GM19324 (cell line): ENCODE measurements at regions not wholly inside any gene's neighbourhood (a gene's known extent, or its start where the extent isn't known, plus 50 kb on each side); places are given as distances from the start of the nearest gene placed in this dataset.
"Not testable (repeated sequence)": the region's sequence is repeated elsewhere in the genome, so short reads cannot be mapped to it uniquely, and the experiment has no call there.

Source experiments
- ATAC-seq: cut with Tn5 transposase; IDR thresholded peaks from one replicate; pipeline ENCODE4 v1.9.1; 2021; ENCODE audit warnings: mild to moderate bottlenecking, moderate library complexity; ENCODE audit not compliant: unreplicated experiment, low FRiP score

DNA sequence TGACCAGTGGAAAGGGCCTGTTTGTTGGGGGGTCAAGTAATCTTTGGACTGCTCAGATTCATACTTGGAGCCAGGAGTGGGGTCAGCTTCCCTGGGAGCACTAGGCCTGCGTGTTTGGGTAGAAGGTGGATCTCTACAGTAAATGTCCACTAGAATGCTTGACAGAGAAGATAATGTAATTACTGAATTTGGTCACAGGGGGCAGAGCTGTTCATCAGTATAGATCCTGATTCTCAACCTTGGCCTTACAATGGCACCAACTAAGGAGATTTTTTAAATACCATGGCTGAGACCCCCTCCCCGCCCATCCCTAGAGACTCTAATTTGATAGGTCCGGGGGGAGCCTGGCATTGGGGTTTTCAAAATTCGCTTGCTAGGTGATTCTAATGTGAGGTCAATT, 217.5 kb upstream of the PLXNA2 start:
- ATAC-seq = no peak

DNA sequence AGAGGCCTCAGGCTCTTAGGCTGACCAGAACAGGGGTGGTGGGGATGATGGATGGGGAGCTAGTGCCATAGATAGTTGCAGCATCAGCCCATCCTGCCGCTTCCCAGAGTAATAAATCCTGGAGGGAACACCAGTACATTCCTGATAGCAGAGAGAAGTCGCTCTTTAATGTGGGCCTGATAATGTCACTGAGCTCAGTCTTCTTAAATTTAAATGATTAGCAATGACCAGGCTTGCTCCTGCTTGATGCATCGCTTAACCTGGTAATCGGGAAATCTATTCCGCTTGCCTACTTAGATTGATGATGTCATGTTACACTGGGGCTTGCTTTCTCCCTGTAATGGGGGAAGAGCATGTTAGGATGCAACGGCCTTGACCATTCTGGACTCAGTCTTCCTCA, 218.6 kb upstream of the PLXNA2 start:
- no peak for ATAC-seq

DNA sequence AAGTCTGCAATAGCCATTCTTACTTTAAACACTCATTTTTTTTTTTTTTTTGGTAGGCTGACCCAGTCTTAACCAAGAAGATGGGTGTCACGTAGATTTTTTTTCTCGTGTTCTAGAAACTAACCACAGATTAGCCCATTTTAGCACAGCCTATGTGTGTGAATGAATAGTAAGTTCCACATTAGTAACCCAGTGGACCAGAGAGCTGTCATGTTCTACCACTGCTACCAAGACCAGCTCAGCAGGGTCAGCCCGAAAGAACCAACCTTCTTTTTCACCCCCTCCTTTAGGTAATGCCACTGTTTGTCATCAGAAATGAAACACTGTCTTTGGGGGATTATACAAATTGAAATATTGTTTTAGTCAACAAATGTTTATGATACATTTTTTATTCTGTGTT, 221.1 kb upstream of the PLXNA2 start:
- ATAC-seq = no peak

DNA sequence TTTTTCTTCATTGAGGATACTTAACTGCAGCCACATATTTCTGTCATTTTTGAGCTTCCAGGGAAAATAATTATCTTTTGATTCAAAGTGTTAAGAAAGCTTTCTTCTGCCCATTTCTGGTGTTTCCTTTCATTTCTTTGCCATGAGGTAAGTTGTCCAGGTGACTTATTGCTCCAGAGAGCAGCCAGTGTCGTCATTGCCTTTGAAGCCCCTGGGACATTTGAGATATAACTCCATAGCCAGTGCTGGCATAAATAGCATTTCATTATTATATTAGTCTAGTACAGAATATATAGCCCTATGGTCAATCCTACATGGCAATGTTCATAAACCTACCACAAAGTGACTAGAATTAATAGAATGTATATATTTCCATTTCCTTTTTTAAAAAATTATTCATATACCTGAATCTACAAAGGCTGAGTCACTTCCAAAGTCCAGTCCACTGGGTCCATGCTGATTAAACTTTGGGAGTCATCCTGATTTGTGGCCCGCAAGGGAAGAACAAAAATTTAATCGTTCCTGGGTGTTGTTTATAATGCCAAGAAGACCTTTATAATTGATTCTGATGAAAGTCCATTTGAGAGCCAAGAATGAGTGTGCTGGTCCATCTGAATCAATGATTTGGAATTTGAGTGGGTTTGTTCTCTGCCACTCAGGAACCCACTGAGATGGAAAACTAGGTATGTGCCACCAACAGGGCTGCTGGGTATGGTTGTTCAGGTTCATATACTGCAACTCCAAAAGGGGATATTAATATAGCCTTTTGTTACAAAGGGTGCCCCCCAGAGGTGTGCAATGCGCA, 221.8 kb upstream of the PLXNA2 start:
- ATAC-seq = no peak

DNA sequence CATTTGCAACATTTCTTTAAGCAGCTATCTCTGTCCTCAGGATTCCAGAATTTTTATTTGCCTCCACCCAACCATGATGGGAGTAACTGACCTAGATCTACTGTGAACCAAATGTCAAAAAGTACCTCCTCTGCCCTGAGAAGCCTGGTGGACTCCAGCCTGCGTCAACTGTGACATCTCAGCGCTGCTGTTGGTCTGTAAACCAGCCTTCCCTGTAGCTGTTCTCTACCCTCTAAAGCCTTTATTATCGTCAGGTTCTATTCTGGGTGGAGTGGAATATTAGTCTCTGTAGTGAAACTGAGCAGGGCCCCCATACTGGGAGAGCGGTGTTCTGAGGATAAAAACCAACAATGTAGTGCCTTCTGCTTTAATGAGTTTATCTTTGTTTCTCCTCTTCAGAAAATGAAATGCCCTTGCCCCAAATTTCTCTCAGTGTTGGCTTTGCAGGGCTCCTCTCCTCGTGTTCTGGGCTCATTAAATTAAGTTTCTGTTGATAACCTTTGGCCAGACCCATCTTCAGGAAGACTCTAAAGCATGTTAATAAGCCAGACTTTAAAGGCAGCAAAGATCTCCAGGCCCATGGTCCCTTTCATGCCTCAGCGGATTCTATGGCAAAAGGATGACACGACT, 223.1 kb upstream of the PLXNA2 start:
- ATAC-seq = no peak

DNA sequence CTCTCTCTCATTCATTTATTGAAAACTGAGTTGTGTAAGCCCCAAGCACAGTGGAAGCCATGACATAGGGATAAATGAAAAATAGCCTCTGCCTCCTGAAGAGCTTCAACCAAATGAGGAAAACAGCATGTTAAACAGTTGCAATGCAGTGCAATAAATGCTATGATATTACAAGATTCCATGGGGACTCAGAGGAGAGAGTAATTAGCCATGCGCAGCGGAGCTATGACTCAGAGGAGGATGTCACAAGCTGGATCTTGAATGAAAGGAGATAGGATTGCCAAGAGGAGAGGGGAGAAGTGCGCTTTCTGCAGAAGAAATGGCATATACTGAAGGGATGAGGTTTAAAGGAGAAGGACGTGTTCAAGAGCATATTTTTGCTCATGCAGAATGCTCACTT, 231.3 kb upstream of the PLXNA2 start:
- ATAC-seq = no peak

DNA sequence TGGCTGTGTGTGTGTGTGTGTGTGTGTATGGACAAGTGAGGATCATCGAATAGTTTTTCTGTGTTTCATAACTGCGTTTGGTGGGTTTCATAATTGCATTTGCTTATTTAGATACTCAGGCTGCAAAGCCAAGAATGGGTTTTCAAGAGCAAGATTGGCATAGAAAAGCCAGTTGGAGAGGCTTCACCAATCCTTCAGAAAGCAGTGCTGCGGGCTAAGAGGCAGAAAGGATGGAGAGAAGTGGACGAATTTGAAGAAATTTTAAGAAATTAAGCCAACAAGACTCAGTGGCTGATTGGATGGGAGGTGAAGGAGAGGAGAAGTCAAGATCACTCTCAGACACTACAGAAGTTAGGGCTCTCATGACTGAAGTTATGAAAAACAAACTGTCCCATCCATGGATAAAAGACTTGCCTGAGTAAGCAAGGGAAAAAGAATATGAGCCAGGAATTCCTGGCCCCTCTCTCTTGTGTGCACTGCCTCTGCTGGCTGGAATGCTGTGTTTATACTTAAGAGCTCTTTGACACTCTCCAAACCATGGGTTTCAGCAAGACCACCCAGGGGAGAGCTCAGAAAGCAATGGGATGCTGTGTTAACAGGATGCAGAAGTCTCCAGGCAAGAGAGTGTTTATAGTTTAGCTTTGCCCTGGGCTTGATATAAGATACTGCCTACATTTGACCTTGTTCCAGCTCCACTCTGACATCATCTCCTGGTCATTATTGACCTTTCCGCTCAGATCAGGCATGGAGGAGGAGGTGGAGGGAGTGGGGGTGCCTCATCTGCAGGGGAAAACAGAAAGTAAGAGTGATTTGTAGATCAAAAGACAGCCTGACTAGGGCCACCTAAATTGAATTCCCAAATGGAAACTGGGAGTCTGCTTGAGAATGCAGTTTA, 232.0 kb upstream of the PLXNA2 start:
- no peak for ATAC-seq

DNA sequence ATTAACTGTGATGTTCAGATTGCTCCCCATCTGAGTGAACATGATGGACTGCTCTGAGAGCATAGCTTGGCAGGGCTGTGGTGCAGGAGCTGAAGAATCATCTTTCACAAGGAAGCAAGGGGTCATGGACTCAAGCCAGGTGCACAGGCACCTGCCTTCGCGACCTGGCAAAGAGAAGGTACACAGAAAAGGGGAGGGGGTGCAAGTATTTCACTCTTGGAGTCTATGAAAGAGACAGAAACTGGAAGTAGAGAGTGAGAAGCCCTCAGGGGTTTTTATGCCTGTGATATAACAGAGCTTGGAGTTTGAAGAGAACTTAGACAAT, 232.6 kb upstream of the PLXNA2 start:
- ATAC-seq = no peak

DNA sequence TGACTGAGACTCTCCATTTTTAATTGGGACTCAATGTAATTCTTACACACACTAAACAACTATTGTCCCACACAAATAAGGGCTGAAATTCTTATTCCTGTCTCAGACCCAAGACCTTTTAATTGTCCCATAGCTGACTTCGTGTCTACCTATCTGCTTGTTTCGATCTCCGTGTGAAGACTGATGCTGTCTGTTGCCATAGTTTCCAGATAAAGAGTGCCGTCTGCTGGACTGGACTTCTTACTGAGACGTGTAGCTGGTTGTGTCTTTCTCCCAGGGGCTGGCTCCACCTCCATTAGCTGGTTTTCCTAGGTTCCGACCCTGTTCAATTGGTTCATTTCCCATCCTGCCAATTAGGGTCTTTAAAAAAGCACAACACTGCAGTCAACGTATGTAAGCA, 235.3 kb upstream of the PLXNA2 start:
- no peak for ATAC-seq

DNA sequence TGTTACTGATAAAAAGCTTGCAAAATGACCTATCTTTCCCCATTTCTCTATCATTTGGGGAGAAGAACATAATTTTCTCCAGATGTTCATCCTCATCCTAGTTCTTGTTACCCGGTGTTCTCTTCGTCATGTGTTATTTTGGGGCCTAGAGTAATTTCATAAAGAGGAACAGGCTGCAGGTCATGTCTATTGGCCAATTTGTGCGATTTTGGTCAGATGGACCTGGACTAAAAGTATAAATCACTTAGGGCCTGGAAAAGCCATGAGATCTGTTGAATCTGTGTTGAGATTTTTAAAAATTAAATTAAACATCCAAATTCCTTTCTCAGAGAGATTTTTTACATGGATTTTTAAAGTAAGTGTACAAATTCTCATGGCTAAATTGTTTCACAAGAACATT, 241.3 kb upstream of the PLXNA2 start:
- ATAC-seq = no peak

DNA sequence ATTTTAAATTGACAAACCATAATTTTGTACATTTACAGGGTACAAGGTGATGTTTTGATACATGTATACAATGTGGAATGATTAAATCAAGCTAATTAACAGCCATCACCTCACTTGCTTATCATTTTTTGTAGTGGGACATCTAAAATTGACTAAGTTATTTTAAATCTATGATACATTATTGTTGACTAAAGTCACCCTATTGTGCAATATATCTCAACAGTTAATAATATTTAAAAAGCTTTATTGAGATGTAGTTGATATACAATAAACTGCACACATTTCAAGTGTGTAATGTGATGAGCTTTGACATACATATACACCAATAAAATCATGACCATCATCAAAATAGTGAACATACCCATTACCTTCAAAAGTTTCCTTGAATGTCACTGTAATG, 242.5 kb upstream of the PLXNA2 start:
- ATAC-seq = no peak

DNA sequence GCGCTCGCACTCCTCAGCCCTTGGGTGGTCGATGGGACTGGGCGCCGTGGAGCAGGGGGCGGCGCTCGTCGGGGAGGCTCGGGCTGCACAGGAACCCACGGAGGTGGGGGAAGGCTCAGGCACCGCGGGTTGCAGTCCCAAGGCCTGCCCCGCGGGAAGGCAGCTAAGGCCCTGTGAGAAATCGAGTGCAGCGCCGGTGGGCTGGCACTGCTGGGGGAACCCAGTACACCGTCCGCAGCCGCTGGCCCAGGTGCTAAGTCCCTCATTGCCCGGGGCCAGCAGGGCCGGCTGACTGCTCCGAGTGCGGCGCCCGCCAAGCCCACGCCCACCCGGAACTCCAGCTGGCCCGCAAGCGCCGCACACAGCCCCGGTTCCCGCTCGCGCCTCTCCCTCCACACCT, 244.2 kb upstream of the PLXNA2 start:
- not testable (repeated sequence) for ATAC-seq

DNA sequence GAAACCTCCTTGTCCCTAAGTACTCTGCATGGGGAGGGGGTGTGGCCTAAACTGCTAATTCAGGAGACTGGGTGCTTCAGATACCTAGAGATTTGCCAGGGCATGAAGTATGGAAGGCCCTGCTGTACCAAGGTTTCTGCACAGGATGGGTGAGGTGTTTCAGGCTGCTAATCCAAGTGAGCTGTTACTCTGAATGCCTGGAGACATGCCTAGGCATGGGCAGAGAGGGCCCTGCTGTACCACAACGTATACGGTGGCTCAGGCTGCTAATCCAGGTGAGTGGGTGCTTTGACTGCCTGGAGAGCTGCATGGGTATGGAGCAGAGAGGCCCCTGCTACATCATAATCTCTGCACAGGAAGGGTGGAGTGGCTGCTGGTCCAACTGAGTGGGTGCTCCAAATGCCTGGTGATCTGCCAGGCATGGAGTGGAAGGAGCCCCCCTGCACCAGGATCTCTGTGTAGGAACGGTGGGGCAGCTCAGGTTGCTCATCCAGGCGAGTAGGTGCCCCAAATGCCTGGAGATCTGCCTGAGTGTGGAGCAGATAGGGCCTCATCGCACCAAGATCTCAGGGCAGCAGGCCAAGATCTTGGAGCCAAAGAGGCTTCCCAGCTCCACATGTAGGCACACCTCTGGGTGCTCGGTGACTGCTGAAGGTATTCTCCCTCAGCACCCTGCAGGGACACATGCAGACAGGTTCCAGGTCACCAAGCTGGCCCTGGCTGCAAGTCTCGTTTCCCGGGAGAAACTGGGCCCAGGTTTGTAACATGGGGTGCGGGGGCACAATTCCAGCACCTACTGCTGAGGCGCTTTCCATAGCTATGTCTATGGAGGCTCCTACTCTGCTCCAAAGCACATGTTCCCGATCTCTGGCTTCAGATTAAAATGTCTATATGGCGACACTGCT, 252.5 kb upstream of the PLXNA2 start:
- ATAC-seq = no peak

DNA sequence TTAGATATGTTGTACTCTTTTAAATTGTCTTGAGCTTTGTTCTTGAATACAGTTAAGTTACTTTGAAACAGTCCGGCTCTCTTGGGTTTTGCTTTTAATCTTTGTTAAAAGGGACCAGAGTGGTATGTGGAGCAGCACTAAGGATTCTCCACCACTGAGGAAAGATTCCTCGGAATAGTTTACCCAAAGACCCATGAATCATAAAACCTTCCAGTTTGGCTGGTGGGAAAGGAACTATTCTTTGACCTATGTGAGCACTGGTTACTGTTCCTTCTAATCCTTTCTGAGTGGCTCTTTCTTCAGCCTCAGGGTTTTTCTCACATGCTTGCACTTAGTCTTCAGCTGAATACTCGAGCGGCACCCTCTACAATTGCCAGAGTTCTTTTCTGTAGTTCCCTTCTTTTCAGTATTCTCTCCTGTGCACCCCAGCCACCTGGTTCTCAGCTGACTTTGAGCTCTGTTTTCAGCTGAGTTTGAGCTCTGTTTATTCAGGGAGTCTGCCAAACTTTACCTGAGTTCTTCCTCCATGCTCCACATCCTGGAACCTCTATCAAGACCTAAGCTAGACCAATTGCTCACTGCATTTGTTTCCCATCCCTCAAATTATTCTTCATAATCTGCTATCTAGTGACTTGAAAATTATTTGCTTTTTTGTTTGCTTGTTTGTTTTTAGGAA, 253.8 kb upstream of the PLXNA2 start:
- no peak for ATAC-seq

DNA sequence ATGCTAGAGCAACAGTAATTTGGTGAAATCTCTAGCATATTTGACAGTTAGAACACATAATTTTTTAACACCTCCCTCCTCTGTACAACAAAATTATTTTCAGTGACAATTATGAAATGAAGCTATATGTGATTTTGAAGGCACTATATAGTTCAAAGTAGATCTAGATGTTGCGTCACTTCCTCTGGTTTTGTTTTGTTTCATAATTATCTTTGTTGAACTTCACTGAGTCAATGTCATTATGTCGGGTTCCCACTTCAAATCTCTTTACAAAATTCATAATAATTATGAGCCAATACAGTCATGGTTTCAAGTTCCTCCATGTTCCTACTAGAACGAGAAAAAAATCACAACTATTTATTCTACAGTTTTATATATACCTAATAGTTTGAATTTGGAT, 254.8 kb upstream of the PLXNA2 start:
- ATAC-seq = no peak

DNA sequence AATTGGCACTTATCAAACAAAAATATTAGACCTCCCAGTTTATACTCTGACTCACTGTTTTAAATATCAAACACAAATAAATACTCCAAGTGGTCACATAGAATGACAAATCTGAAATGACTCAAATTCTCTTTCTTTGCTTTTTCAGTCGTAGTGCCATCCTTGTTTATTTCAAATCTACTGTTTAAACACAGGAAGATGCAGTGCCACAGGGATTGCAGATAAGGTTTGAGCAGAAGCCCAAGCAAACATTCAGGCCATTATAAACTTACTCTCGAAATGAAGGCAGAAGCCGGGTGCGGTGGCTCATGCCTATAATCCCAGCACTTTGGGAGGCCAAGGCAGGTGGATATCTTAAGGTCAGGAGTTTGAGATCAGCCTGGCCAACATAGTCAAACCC, 255.4 kb upstream of the PLXNA2 start:
- ATAC-seq = no peak

DNA sequence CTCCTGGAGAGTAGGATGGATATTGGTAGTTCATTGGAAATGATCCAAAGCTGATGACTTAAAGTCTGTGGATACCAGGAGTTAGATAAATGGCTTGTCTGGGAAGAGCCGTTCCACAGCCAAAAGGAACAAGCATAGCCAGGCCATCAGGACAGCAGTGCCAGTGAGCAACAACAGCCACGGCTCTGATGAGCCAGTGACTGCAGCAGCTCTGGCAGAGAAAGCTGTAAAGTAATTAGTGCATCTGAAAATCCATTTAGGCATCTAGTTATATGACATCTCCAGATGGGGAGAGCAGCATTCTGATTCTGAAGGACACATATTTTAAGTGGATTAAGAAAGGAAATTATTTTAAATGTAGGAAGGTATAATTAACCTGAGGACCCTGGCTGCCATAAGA, 256.2 kb upstream of the PLXNA2 start:
- ATAC-seq = no peak

DNA sequence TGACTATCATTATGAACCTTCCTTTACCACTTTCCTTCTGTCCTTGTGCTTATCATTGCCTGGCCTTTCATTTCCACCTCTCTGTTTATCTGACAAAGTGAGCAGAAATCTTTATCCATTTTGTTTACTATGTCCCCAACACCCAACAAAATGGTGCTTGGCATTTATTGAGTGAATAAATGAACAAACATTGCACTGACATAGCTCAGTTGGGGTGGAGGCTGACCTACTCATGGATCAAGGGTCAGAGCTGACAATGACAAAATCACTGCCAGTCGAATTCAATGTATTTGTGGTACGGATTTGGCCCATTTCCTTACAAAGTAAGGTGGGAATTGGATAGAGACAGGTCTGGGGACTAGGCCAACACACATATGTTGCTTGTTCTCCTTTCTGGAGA, 257.4 kb upstream of the PLXNA2 start:
- no peak for ATAC-seq

DNA sequence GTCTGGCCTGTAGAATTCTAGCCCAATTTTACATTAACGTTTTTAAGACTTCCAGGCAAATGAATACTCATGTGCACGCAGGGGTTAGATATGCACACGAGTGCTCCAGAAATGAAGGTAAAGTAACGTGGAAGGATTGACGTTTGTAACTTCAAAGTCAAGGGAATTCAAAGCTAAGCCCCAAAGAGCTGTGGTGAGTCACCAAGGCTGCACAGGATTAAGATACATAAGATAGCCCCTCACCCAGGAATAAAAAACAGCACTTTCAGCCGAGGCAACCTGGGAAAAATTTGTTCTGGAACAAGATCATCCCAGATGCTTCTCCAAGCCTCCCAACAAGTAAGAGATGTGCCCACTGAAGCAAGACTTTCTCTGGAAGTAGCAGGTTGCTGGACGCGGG, 259.6 kb upstream of the PLXNA2 start:
- ATAC-seq = no peak

DNA sequence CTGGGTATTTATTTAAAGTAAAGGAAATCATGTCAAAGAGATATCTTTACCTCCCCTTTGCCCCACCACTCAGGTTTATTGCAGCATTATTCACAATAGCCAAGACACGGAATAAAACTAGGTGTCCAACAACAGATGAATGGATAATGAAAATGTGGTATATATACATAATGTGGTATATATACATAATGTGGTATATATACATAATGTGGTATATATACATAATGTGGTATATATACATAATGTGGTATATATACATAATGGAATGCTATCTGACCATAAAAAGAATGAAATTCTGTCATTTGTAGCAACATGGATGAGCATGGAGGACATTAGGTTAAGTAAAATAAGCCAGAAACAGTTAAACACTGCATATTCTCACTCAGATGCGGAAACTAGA, 262.6 kb upstream of the PLXNA2 start:
- ATAC-seq = no peak
